ENCODE measurements at regions not wholly inside any gene's neighbourhood (a gene's known extent, or its start where the extent isn't known, plus 50 kb on each side); places are given as distances from the start of the nearest gene placed in this dataset.

DNA sequence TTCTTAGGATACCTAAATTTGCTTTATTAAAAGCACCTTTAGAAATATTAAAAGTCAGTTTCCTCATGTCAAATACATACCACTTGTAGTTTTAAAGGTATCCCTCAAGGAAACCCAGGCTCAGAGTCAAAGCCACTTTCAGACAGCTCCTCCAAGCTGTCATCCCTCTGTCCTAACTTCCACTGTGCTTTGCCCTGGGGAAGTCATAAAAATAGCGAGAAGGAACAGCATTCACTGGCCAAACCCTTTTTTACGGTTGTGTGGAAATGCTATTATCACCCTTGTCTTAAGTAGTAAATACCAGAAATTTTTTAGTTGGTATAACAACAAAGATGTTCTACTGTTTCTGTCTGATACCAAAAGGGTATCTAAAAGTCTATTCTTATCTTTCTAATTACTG lies 680.5 kb downstream of the ZEB2 start:
- TF ChIP-seq POLR2A (IDR thresholded peaks at IDR 0.05; ENCODE audit: low read depth, low read length) (no peak), POLR2AphosphoS5 (IDR thresholded peaks at IDR 0.05; ENCODE audit: low read depth, low read length) (no peak)
